HepG2 (cell line): ENCODE measurements at regions not wholly inside any gene's neighbourhood (a gene's known extent, or its start where the extent isn't known, plus 50 kb on each side); places are given as distances from the start of the nearest gene placed in this dataset.

Source experiments
- ATAC-seq: fragments of 200-7000 bp; cut with Tn5 transposase; 3 replicates; pipeline ENCODE4 v1.9.1; 2020; ENCODE audit warnings: mild to moderate bottlenecking, moderate library complexity
- BruUV-seq: library from RNA; stranded (reverse); fragments of 400-500 nt; replicated peaks from 2 replicates; lab custom pipeline; 2021; lab: Mats Ljungman, UMichigan
- CTCF ChIA-PET: fragments of 300-600 bp; formaldehyde crosslinking; extraction: SDS; loops from one replicate; lab custom pipeline; 2021; ENCODE audit warnings: low total read pairs, inconsistent platforms, low intra/inter-chr PET ratio; lab: Yijun Ruan, JAX
- POLR2A ChIA-PET: fragments of 350-600 bp; sonication (Branson Sonifier 250); formaldehyde crosslinking; loops from one replicate; lab custom pipeline; 2020; ENCODE audit warnings: antibody characterized with exemption, inconsistent platforms; lab: Yijun Ruan, JAX
- DNase-seq: peaks from one replicate; pipeline ENCODE4 v3.0.0-alpha.2; 2015; ENCODE audit warnings: low spot score
- FAIRE-seq: peaks from 3 replicates; lab custom pipeline; 2011; peaks lifted over from hg19 to GRCh38; lab: Jason Lieb, UNC
- H2AFZ ChIP-seq: one replicate; pipeline ENCODE4 v1.6.1; 2011; ENCODE audit warnings: low read length, inconsistent platforms
- H3K27ac ChIP-seq: fragments of 300-600 bp; 3 replicates; pipeline ENCODE4 v1.8.0; 2011; ENCODE audit warnings: mixed run types, mild to moderate bottlenecking, mixed read lengths, low read length, inconsistent platforms; ENCODE audit not compliant: insufficient read depth; ENCODE audit errors: extremely low read length
- H3K27me3 ChIP-seq, 2 experiments: fragments of 200-600 bp in 1 of 2; 2 replicates in 1 of 2; 3 replicates in 1 of 2; pipeline versions ENCODE4 v1.6.0 to v1.8.0; 2011; ENCODE audit warnings: low read length in 2 of 2, mild to moderate bottlenecking in 2 of 2, moderate library complexity in 2 of 2, inconsistent platforms in 1 of 2; ENCODE audit not compliant: insufficient read depth in 2 of 2, control insufficient read depth in 1 of 2
- H3K36me3 ChIP-seq, 2 experiments: fragments of 200-600 bp in 1 of 2; replicated peaks in 1 of 2; 2 replicates in 1 of 2; 3 replicates in 1 of 2; pipeline versions ENCODE4 v1.5.1 to v1.8.0; 2011; ENCODE audit warnings: low read length in 2 of 2, inconsistent platforms in 1 of 2; ENCODE audit not compliant: insufficient read depth in 2 of 2, control insufficient read depth in 1 of 2
- H3K4me1 ChIP-seq: 2 replicates; pipeline ENCODE4 v1.5.1; 2012; ENCODE audit warnings: low read length, inconsistent platforms; ENCODE audit not compliant: insufficient read depth
- H3K4me2 ChIP-seq: 2 replicates; pipeline ENCODE4 v1.6.0; 2011; ENCODE audit warnings: low read depth, low read length, inconsistent platforms
- H3K4me3 ChIP-seq, 3 experiments: fragments of 200-600 bp in 1 of 3; sonication (generic), shearing (Covaris generic) in 1 of 3; replicated peaks in 1 of 3; 2 replicates each; pipeline ENCODE4 v1.5.1; 2011 to 2016; ENCODE audit warnings: low read length in 3 of 3, inconsistent platforms in 2 of 3, low read depth in 2 of 3, mild to moderate bottlenecking in 2 of 3, control low read depth in 1 of 3, mixed read lengths in 1 of 3; ENCODE audit not compliant: insufficient read depth in 1 of 3
- H3K79me2 ChIP-seq: one replicate; pipeline ENCODE4 v1.6.1; 2011; ENCODE audit warnings: low read length, inconsistent platforms; ENCODE audit not compliant: insufficient read depth
- H3K9ac ChIP-seq: 2 replicates; pipeline ENCODE4 v1.6.0; 2011; ENCODE audit warnings: mild to moderate bottlenecking, low read depth, low read length, inconsistent platforms; ENCODE audit not compliant: insufficient read depth
- H3K9me3 ChIP-seq: 2 replicates; pipeline ENCODE4 v1.5.1; 2012; ENCODE audit warnings: mild to moderate bottlenecking, low read length
- H4K20me1 ChIP-seq: 2 replicates; pipeline ENCODE4 v1.6.0; 2011; ENCODE audit warnings: inconsistent platforms, mild to moderate bottlenecking, low read length, moderate library complexity; ENCODE audit not compliant: insufficient read depth
- ATAD3A ChIP-seq: sonication (generic); formaldehyde crosslinking; IDR thresholded peaks from 2 replicates; pipeline ENCODE4 v1.4.0; 2020; ENCODE audit warnings: missing genetic modification reagents
- DNMT1 ChIP-seq: sonication (generic); formaldehyde crosslinking; IDR thresholded peaks from 2 replicates; pipeline ENCODE4 v1.5.1; 2020; ENCODE audit warnings: mild to moderate bottlenecking, missing genetic modification reagents
- HNRNPH1 ChIP-seq: fragments of 200-400 bp; formaldehyde crosslinking; optimal IDR thresholded peaks from 2 replicates; pipeline ENCODE3; 2017; ENCODE audit warnings: mild to moderate bottlenecking, low read depth, low read length
- NFATC3 ChIP-seq: sonication (generic); formaldehyde crosslinking; IDR thresholded peaks from 2 replicates; pipeline ENCODE4 v1.5.1; 2020; ENCODE audit warnings: mild to moderate bottlenecking, missing genetic modification reagents
- ZBTB38 ChIP-seq: sonication (generic); formaldehyde crosslinking; IDR thresholded peaks from 2 replicates; pipeline ENCODE4 v1.5.1; 2020; ENCODE audit warnings: mild to moderate bottlenecking, missing genetic modification reagents
- ZNF143 ChIP-seq: sonication (generic); formaldehyde crosslinking; IDR thresholded peaks from 2 replicates; pipeline ENCODE4 v1.4.0; 2020; ENCODE audit warnings: missing genetic modification reagents
- ZNF260 ChIP-seq: sonication (generic); formaldehyde crosslinking; IDR thresholded peaks from 2 replicates; pipeline ENCODE4 v1.4.0; 2020; ENCODE audit warnings: missing genetic modification reagents, low read depth, mild to moderate bottlenecking, borderline replicate concordance
- ZNF33B ChIP-seq: sonication (generic); formaldehyde crosslinking; IDR thresholded peaks from 2 replicates; pipeline ENCODE4 v1.5.1; 2020; ENCODE audit warnings: mild to moderate bottlenecking, missing genetic modification reagents
- ZNF430 ChIP-seq: sonication (generic); formaldehyde crosslinking; IDR thresholded peaks from 2 replicates; pipeline ENCODE4 v1.9.0; 2021; ENCODE audit warnings: mild to moderate bottlenecking, missing genetic modification reagents
- ZNF484 ChIP-seq: sonication (generic); formaldehyde crosslinking; IDR thresholded peaks from 2 replicates; pipeline ENCODE4 v1.5.1; 2020; ENCODE audit warnings: mild to moderate bottlenecking, low read depth, missing genetic modification reagents, borderline replicate concordance
- ZNF562 ChIP-seq: sonication (generic); formaldehyde crosslinking; IDR thresholded peaks from 2 replicates; pipeline ENCODE4 v1.8.0; 2022; ENCODE audit warnings: missing genetic modification reagents, borderline replicate concordance
- ZNF747 ChIP-seq: sonication (generic); formaldehyde crosslinking; IDR thresholded peaks from 2 replicates; pipeline ENCODE4 v1.8.1; 2023; ENCODE audit warnings: missing genetic modification reagents, mild to moderate bottlenecking, borderline replicate concordance
- ZNF749 ChIP-seq: sonication (generic); formaldehyde crosslinking; IDR thresholded peaks from 2 replicates; pipeline ENCODE4 v1.8.0; 2022; ENCODE audit warnings: mild to moderate bottlenecking, missing genetic modification reagents, moderate library complexity, borderline replicate concordance
- ZSCAN31 ChIP-seq: sonication (generic); formaldehyde crosslinking; IDR thresholded peaks from 2 replicates; pipeline ENCODE4 v1.5.0; 2020; ENCODE audit warnings: low read depth, mild to moderate bottlenecking, missing genetic modification reagents
- WGBS: methylation state at CpG from one replicate; pipeline ENCODE4 v1.1.6; 2017; ENCODE audit warnings: low lambda C conversion rate; 5-methylcytosine and 5-hydroxymethylcytosine counted together
- in situ Hi-C: cut with HindIII; loops from 2 replicates; pipeline ENCODE4 v1.10.0; 2017; ENCODE audit warnings: low pct_unique_long_range_greater_than_20kb; ENCODE audit not compliant: extremely low pct_ligation_motif_present
- intact Hi-C: fragments of 100-400 bp; cut with micrococcal nuclease; formaldehyde crosslinking; loops from one replicate; pipeline ENCODE4 v1.10.0; 2022; ENCODE audit not compliant: unreplicated experiment
- TF ChIP-seq, protein P1 (sequence below): sonication (generic); formaldehyde crosslinking; IDR thresholded peaks from 2 replicates; pipeline ENCODE4 v1.5.1; 2020; ENCODE audit warnings: mild to moderate bottlenecking, missing genetic modification reagents, borderline replicate concordance
- TF ChIP-seq, protein P2 (sequence below): IDR thresholded peaks from 2 replicates; pipeline ENCODE4 v1.6.1; 2016; ENCODE audit warnings: low read depth, missing genetic modification reagents, missing compliant biosample characterization

DNA sequence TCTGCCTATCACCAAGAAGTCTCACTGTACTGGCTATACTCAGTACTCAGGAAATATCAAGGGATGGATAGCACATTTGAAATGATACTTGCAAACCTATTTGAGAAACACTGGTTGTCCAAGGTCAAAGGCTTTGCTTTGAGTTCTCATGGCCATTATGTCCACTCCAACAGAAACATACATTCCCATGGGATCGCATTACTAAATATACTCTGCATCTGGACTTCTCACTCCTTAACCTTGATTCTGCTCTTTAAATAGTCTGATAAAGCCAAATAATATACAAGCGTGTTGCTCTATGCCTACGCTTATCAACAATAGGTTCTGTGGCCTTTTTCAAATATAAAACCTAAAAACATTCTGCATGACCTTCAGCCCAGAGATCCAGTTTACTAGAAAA lies 1054.8 kb downstream of the MRPL39 start:
- H2AFZ ChIP-seq: no peak overlapping the region
- intact Hi-C loops: no loop called here
- ATAC-seq: no peak
- BruUV-seq: no TSS peak
- H3K9ac ChIP-seq: no peak overlapping the region
- ChIA-PET POLR2A (no interaction called here), CTCF (no interaction called here)
- in situ Hi-C loops: no loop called here
- FAIRE-seq: no peak
- H3K9me3 ChIP-seq: peaks cover 82% of the 10 kb centered on the region
- no peak overlapping the region for H3K4me2 ChIP-seq
- H3K4me1 ChIP-seq: no peaks in the 10 kb centered on the region
- H3K79me2 ChIP-seq: no peaks in the 10 kb centered on the region
- WGBS: 5% methylated on average over 3 of the region's 3 CpGs
- H3K27me3 ChIP-seq: no peaks in the 10 kb centered on the region
- DNase-seq: no peak
- H3K27ac ChIP-seq: no peak overlapping the region
- H3K36me3 ChIP-seq: no peaks in the 10 kb centered on the region
- no peaks in the 10 kb centered on the region for H4K20me1 ChIP-seq
- no peak overlapping the region for H3K4me3 ChIP-seq
- no peak for TF ChIP-seq ZSCAN31 (CRISPR knock-in tag)
- TF ChIP-seq ZNF143 (CRISPR knock-in tag): no peak
- TF ChIP-seq DNMT1: no peak
- TF ChIP-seq NFATC3 (CRISPR knock-in tag): no peak
- TF ChIP-seq ZNF562 (CRISPR knock-in tag): no peak
- TF ChIP-seq ZNF484: no peak
- no peak for TF ChIP-seq HNRNPH1
- TF ChIP-seq, protein P1, sequence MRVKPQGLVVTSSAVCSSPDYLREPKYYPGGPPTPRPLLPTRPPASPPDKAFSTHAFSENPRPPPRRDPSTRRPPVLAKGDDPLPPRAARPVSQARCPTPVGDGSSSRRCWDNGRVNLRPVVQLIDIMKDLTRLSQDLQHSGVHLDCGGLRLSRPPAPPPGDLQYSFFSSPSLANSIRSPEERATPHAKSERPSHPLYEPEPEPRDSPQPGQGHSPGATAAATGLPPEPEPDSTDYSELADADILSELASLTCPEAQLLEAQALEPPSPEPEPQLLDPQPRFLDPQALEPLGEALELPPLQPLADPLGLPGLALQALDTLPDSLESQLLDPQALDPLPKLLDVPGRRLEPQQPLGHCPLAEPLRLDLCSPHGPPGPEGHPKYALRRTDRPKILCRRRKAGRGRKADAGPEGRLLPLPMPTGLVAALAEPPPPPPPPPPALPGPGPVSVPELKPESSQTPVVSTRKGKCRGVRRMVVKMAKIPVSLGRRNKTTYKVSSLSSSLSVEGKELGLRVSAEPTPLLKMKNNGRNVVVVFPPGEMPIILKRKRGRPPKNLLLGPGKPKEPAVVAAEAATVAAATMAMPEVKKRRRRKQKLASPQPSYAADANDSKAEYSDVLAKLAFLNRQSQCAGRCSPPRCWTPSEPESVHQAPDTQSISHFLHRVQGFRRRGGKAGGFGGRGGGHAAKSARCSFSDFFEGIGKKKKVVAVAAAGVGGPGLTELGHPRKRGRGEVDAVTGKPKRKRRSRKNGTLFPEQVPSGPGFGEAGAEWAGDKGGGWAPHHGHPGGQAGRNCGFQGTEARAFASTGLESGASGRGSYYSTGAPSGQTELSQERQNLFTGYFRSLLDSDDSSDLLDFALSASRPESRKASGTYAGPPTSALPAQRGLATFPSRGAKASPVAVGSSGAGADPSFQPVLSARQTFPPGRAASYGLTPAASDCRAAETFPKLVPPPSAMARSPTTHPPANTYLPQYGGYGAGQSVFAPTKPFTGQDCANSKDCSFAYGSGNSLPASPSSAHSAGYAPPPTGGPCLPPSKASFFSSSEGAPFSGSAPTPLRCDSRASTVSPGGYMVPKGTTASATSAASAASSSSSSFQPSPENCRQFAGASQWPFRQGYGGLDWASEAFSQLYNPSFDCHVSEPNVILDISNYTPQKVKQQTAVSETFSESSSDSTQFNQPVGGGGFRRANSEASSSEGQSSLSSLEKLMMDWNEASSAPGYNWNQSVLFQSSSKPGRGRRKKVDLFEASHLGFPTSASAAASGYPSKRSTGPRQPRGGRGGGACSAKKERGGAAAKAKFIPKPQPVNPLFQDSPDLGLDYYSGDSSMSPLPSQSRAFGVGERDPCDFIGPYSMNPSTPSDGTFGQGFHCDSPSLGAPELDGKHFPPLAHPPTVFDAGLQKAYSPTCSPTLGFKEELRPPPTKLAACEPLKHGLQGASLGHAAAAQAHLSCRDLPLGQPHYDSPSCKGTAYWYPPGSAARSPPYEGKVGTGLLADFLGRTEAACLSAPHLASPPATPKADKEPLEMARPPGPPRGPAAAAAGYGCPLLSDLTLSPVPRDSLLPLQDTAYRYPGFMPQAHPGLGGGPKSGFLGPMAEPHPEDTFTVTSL (CRISPR knock-in tag): no peak
- TF ChIP-seq ZNF260 (CRISPR knock-in tag): no peak
- TF ChIP-seq ZNF749 (CRISPR knock-in tag): no peak
- TF ChIP-seq ZNF747 (CRISPR knock-in tag): no peak
- no peak for TF ChIP-seq ZNF33B (CRISPR knock-in tag)
- TF ChIP-seq, protein P2, sequence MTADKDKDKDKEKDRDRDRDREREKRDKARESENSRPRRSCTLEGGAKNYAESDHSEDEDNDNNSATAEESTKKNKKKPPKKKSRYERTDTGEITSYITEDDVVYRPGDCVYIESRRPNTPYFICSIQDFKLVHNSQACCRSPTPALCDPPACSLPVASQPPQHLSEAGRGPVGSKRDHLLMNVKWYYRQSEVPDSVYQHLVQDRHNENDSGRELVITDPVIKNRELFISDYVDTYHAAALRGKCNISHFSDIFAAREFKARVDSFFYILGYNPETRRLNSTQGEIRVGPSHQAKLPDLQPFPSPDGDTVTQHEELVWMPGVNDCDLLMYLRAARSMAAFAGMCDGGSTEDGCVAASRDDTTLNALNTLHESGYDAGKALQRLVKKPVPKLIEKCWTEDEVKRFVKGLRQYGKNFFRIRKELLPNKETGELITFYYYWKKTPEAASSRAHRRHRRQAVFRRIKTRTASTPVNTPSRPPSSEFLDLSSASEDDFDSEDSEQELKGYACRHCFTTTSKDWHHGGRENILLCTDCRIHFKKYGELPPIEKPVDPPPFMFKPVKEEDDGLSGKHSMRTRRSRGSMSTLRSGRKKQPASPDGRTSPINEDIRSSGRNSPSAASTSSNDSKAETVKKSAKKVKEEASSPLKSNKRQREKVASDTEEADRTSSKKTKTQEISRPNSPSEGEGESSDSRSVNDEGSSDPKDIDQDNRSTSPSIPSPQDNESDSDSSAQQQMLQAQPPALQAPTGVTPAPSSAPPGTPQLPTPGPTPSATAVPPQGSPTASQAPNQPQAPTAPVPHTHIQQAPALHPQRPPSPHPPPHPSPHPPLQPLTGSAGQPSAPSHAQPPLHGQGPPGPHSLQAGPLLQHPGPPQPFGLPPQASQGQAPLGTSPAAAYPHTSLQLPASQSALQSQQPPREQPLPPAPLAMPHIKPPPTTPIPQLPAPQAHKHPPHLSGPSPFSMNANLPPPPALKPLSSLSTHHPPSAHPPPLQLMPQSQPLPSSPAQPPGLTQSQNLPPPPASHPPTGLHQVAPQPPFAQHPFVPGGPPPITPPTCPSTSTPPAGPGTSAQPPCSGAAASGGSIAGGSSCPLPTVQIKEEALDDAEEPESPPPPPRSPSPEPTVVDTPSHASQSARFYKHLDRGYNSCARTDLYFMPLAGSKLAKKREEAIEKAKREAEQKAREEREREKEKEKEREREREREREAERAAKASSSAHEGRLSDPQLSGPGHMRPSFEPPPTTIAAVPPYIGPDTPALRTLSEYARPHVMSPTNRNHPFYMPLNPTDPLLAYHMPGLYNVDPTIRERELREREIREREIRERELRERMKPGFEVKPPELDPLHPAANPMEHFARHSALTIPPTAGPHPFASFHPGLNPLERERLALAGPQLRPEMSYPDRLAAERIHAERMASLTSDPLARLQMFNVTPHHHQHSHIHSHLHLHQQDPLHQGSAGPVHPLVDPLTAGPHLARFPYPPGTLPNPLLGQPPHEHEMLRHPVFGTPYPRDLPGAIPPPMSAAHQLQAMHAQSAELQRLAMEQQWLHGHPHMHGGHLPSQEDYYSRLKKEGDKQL: no peak
- TF ChIP-seq ZNF430 (CRISPR knock-in tag): no peak
- TF ChIP-seq ATAD3A (CRISPR knock-in tag): no peak
- no peak for TF ChIP-seq ZBTB38 (CRISPR knock-in tag)
